Osteoblast (primary cell): ENCODE measurements at regions not wholly inside any gene's neighbourhood (a gene's known extent, or its start where the extent isn't known, plus 50 kb on each side); places are given as distances from the start of the nearest gene placed in this dataset.
"Not testable (repeated sequence)": the region's sequence is repeated elsewhere in the genome, so short reads cannot be mapped to it uniquely, and the experiment has no call there.

Experiments
- DNase-seq: peaks from one replicate; pipeline ENCODE4 v3.0.0; 2011; ENCODE audit warnings: low spot score, mixed read lengths; ENCODE audit not compliant: insufficient read length; ENCODE audit errors: missing footprints
- H2AFZ ChIP-seq: 2 replicates; pipeline ENCODE4 v1.6.0; 2011; ENCODE audit warnings: mild to moderate bottlenecking, low read length
- H3K27ac ChIP-seq: 2 replicates; pipeline ENCODE4 v1.5.1; 2011; ENCODE audit warnings: mild to moderate bottlenecking, low read depth, low read length, moderate library complexity
- H3K27me3 ChIP-seq: 2 replicates; pipeline ENCODE4 v1.6.0; 2012; ENCODE audit warnings: mild to moderate bottlenecking, control low read depth, inconsistent platforms, low read length, moderate library complexity; ENCODE audit not compliant: insufficient read depth
- H3K36me3 ChIP-seq: 2 replicates; pipeline ENCODE4 v1.5.1; 2011; ENCODE audit warnings: mild to moderate bottlenecking, low read length, control low read depth, moderate library complexity; ENCODE audit not compliant: insufficient read depth
- H3K4me1 ChIP-seq: 2 replicates; pipeline ENCODE4 v1.5.1; 2011; ENCODE audit warnings: mild to moderate bottlenecking, low read length, control low read depth, moderate library complexity; ENCODE audit not compliant: insufficient read depth
- H3K4me2 ChIP-seq: 2 replicates; pipeline ENCODE4 v1.6.0; 2011; ENCODE audit warnings: mild to moderate bottlenecking, low read length; ENCODE audit not compliant: insufficient read depth
- H3K4me3 ChIP-seq: fragments of 200-600 bp; sonication (generic); 3 replicates; pipeline ENCODE4 v1.5.1; 2012; ENCODE audit warnings: mild to moderate bottlenecking, low read length, inconsistent platforms; ENCODE audit not compliant: insufficient read depth
- H3K79me2 ChIP-seq: 2 replicates; pipeline ENCODE4 v1.6.0; 2012; ENCODE audit warnings: mild to moderate bottlenecking, low read length, control low read depth, inconsistent platforms; ENCODE audit not compliant: insufficient read depth
- H3K9me3 ChIP-seq: 2 replicates; pipeline ENCODE4 v1.5.1; 2011; ENCODE audit warnings: low read depth, low read length, control low read depth
- H4K20me1 ChIP-seq: 2 replicates; pipeline ENCODE4 v1.6.0; 2012; ENCODE audit warnings: mild to moderate bottlenecking, low read length, control low read depth; ENCODE audit not compliant: insufficient read depth
- TF ChIP-seq, protein P1 (sequence below): IDR thresholded peaks from 2 replicates; pipeline ENCODE4 v1.5.1; 2011; ENCODE audit warnings: mild to moderate bottlenecking, low read depth, low read length, moderate library complexity; ENCODE audit errors: extremely low read depth

- Histone ChIP-seq H4K20me1 (no peaks in the 10 kb centered on the region), H3K9me3 (peaks cover 3% of the 10 kb centered on the region), H2AFZ (no peak overlapping the region), H3K27me3 (no peaks in the 10 kb centered on the region), H3K4me2 (no peak overlapping the region), H3K36me3 (no peaks in the 10 kb centered on the region), H3K4me1 (no peaks in the 10 kb centered on the region), H3K27ac (no peak overlapping the region), H3K79me2 (no peaks in the 10 kb centered on the region), H3K4me3 (no peak overlapping the region)
- TF ChIP-seq, protein P1, sequence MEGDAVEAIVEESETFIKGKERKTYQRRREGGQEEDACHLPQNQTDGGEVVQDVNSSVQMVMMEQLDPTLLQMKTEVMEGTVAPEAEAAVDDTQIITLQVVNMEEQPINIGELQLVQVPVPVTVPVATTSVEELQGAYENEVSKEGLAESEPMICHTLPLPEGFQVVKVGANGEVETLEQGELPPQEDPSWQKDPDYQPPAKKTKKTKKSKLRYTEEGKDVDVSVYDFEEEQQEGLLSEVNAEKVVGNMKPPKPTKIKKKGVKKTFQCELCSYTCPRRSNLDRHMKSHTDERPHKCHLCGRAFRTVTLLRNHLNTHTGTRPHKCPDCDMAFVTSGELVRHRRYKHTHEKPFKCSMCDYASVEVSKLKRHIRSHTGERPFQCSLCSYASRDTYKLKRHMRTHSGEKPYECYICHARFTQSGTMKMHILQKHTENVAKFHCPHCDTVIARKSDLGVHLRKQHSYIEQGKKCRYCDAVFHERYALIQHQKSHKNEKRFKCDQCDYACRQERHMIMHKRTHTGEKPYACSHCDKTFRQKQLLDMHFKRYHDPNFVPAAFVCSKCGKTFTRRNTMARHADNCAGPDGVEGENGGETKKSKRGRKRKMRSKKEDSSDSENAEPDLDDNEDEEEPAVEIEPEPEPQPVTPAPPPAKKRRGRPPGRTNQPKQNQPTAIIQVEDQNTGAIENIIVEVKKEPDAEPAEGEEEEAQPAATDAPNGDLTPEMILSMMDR = no peak
- DNase-seq = no peak
Measured at GRCh38 chr9:102178811-102179210, 440.4 kb upstream of the GRIN3A start.

GRCh38 chr9:102174202-102174601, 435.8 kb upstream of the GRIN3A start:
- not testable (repeated sequence) for H3K27me3 ChIP-seq, H3K27ac ChIP-seq, H3K36me3 ChIP-seq, H3K79me2 ChIP-seq, H4K20me1 ChIP-seq, H3K4me3 ChIP-seq, DNase-seq, H2AFZ ChIP-seq, H3K9me3 ChIP-seq, H3K4me1 ChIP-seq, H3K4me2 ChIP-seq

DNA sequence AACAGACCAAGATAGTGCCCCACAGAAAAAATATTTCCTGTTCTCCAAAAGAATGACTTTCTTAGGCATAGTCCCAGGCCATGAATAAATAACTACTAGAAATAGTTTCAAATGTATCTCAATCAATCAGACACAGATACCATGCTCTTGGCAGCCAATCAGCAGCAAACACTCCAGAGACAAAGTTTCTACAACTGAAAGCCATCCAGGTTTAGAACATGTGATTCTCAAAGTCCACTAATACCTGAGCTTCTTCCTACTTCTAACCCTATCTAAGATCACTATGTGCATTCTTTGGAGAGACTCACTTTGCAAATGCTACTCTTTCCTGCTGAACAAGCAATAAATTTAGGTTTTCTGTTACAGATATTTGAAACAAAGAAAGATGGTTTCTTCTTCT, 425.8 kb upstream of the GRIN3A start:
- TF ChIP-seq, protein P1 = no peak
- H3K4me3 ChIP-seq = no peak overlapping the region
- H2AFZ ChIP-seq = no peak overlapping the region
- H3K27me3 ChIP-seq = no peaks in the 10 kb centered on the region
- H3K27ac ChIP-seq = no peak overlapping the region
- DNase-seq = no peak
- no peaks in the 10 kb centered on the region for H3K79me2 ChIP-seq
- H3K4me1 ChIP-seq = no peaks in the 10 kb centered on the region
- no peaks in the 10 kb centered on the region for H4K20me1 ChIP-seq
- no peaks in the 10 kb centered on the region for H3K36me3 ChIP-seq
- no peaks in the 10 kb centered on the region for H3K9me3 ChIP-seq
- no peak overlapping the region for H3K4me2 ChIP-seq

- H3K79me2 ChIP-seq, H2AFZ ChIP-seq, H4K20me1 ChIP-seq, H3K36me3 ChIP-seq, H3K27ac ChIP-seq, H3K27me3 ChIP-seq, H3K4me1 ChIP-seq, H3K9me3 ChIP-seq, DNase-seq, H3K4me2 ChIP-seq, H3K4me3 ChIP-seq: not testable (repeated sequence)
Measured at GRCh38 chr9:102153081-102153480, 414.6 kb upstream of the GRIN3A start.

GRCh38 chr9:102135768-102136167, 397.3 kb upstream of the GRIN3A start:
- Histone ChIP-seq H3K27ac (no peak overlapping the region), H3K4me1 (no peaks in the 10 kb centered on the region), H3K4me2 (no peak overlapping the region), H3K27me3 (no peaks in the 10 kb centered on the region), H4K20me1 (no peaks in the 10 kb centered on the region), H3K4me3 (no peak overlapping the region), H3K36me3 (no peaks in the 10 kb centered on the region), H2AFZ (no peak overlapping the region), H3K79me2 (no peaks in the 10 kb centered on the region), H3K9me3 (no peaks in the 10 kb centered on the region)
- TF ChIP-seq, protein P1 = no peak
- DNase-seq = no peak
